Urinary bladder (tissue), 3 donors: ENCODE measurements at regions not wholly inside any gene's neighbourhood (a gene's known extent, or its start where the extent isn't known, plus 50 kb on each side); places are given as distances from the start of the nearest gene placed in this dataset.
"Not testable (repeated sequence)": the region's sequence is repeated elsewhere in the genome, so short reads cannot be mapped to it uniquely, and the experiment has no call there.

ENCODE experiments used
- DNase-seq: peaks from one replicate; pipeline ENCODE4 v3.0.0-alpha.2; 2015; ENCODE audit errors: extremely low spot score
- H3K27ac ChIP-seq: one replicate; pipeline ENCODE4 v1.5.1; 2013; ENCODE audit warnings: low read depth, mild to moderate bottlenecking, moderate library complexity
- H3K36me3 ChIP-seq: one replicate; pipeline ENCODE4 v1.6.1; 2013; ENCODE audit warnings: mild to moderate bottlenecking, moderate library complexity; ENCODE audit not compliant: insufficient read depth
- H3K4me1 ChIP-seq: one replicate; pipeline ENCODE4 v1.6.1; 2013; ENCODE audit warnings: mild to moderate bottlenecking, moderate library complexity; ENCODE audit not compliant: insufficient read depth
- H3K4me3 ChIP-seq: one replicate; pipeline ENCODE4 v1.5.1; 2013; ENCODE audit warnings: low read depth, low read length
- WGBS: extraction: QIAGEN DNeasy Blood & Tissue Kit; methylation state at CpG from one replicate; pipeline ENCODE4 v1.1.7; 2013; 5-methylcytosine and 5-hydroxymethylcytosine counted together
- donor health status: healthy with polysubstance abuse.
- donor health status: healthy.

GRCh38 chr12:13924286-13924685, 57.1 kb downstream of the GRIN2B start:
- DNase-seq = no peak
- 69% methylated on average over 2 of the region's 2 CpGs for WGBS
- no peak overlapping the region for H3K27ac ChIP-seq
- H3K4me3 ChIP-seq = no peak overlapping the region
- H3K36me3 ChIP-seq = no peaks in the 10 kb centered on the region
- no peaks in the 10 kb centered on the region for H3K4me1 ChIP-seq

GRCh38 chr12:13918897-13919296, 62.5 kb downstream of the GRIN2B start:
- Histone ChIP-seq H3K36me3 (no peaks in the 10 kb centered on the region), H3K4me1 (no peaks in the 10 kb centered on the region), H3K4me3 (no peak overlapping the region), H3K27ac (no peak overlapping the region)
- 30% methylated on average over 2 of the region's 2 CpGs for WGBS
- DNase-seq = no peak

- no peak for DNase-seq
- Histone ChIP-seq H3K27ac (no peak overlapping the region), H3K36me3 (no peaks in the 10 kb centered on the region), H3K4me3 (no peak overlapping the region), H3K4me1 (no peaks in the 10 kb centered on the region)
- 63% methylated on average over 5 of the region's 5 CpGs for WGBS
Observed at GRCh38 chr12:13915096-13915495, 66.3 kb downstream of the GRIN2B start.

GRCh38 chr12:13913371-13913770, 68.0 kb downstream of the GRIN2B start:
- H3K4me3 ChIP-seq = no peak overlapping the region
- H3K4me1 ChIP-seq = no peaks in the 10 kb centered on the region
- no peak overlapping the region for H3K27ac ChIP-seq
- no peak for DNase-seq
- WGBS = 88% methylated on average over 2 of the region's 2 CpGs
- H3K36me3 ChIP-seq = no peaks in the 10 kb centered on the region

- Histone ChIP-seq H3K27ac (no peak overlapping the region), H3K36me3 (no peaks in the 10 kb centered on the region), H3K4me3 (no peak overlapping the region), H3K4me1 (no peaks in the 10 kb centered on the region)
- DNase-seq = no peak
- WGBS = 85% methylated on average over 18 of the region's 18 CpGs
Observed at GRCh38 chr12:13911756-13912554, 69.4 kb downstream of the GRIN2B start.

GRCh38 chr12:13905794-13906193, 75.6 kb downstream of the GRIN2B start:
- Histone ChIP-seq H3K27ac (no peak overlapping the region), H3K4me3 (no peak overlapping the region), H3K4me1 (no peaks in the 10 kb centered on the region), H3K36me3 (no peaks in the 10 kb centered on the region)
- 84% methylated on average over 4 of the region's 4 CpGs for WGBS
- DNase-seq = no peak

GRCh38 chr12:13900718-13901117, 80.7 kb downstream of the GRIN2B start:
- Histone ChIP-seq H3K4me3 (no peak overlapping the region), H3K27ac (no peak overlapping the region), H3K36me3 (no peaks in the 10 kb centered on the region), H3K4me1 (no peaks in the 10 kb centered on the region)
- 54% methylated on average over 3 of the region's 3 CpGs for WGBS
- DNase-seq = no peak

GRCh38 chr12:13898387-13898786, 83.0 kb downstream of the GRIN2B start:
- H3K4me1 ChIP-seq, H3K4me3 ChIP-seq, DNase-seq, H3K36me3 ChIP-seq, H3K27ac ChIP-seq: not testable (repeated sequence)
- 83% methylated on average over 5 of the region's 5 CpGs for WGBS

GRCh38 chr12:13897811-13898210, 83.6 kb downstream of the GRIN2B start:
- no peaks in the 10 kb centered on the region for H3K4me1 ChIP-seq
- no peak overlapping the region for H3K27ac ChIP-seq
- DNase-seq = no peak
- H3K36me3 ChIP-seq = no peaks in the 10 kb centered on the region
- H3K4me3 ChIP-seq = no peak overlapping the region

GRCh38 chr12:13896063-13896626, 85.3 kb downstream of the GRIN2B start:
- H3K4me1 ChIP-seq = no peaks in the 10 kb centered on the region
- H3K27ac ChIP-seq = no peak overlapping the region
- WGBS = 76% methylated on average over 9 of the region's 9 CpGs
- DNase-seq = no peak
- H3K4me3 ChIP-seq = no peak overlapping the region
- no peaks in the 10 kb centered on the region for H3K36me3 ChIP-seq

GRCh38 chr12:13891902-13892301, 89.5 kb downstream of the GRIN2B start:
- no peaks in the 10 kb centered on the region for H3K36me3 ChIP-seq
- DNase-seq = no peak
- no peak overlapping the region for H3K4me3 ChIP-seq
- WGBS = 94% methylated on average over 2 of the region's 2 CpGs
- no peaks in the 10 kb centered on the region for H3K4me1 ChIP-seq
- H3K27ac ChIP-seq = no peak overlapping the region

GRCh38 chr12:13890943-13891342, 90.5 kb downstream of the GRIN2B start:
- H3K4me3 ChIP-seq = no peak overlapping the region
- no peaks in the 10 kb centered on the region for H3K36me3 ChIP-seq
- H3K4me1 ChIP-seq = no peaks in the 10 kb centered on the region
- no peak overlapping the region for H3K27ac ChIP-seq
- 67% methylated on average over 2 of the region's 2 CpGs for WGBS
- no peak for DNase-seq

GRCh38 chr12:13887779-13888388, 93.5 kb downstream of the GRIN2B start:
- 88% methylated on average over 8 of the region's 8 CpGs for WGBS
- Histone ChIP-seq H3K4me3 (no peak overlapping the region), H3K36me3 (no peaks in the 10 kb centered on the region), H3K4me1 (no peaks in the 10 kb centered on the region), H3K27ac (no peak overlapping the region)
- no peak for DNase-seq

- 62% methylated on average over 4 of the region's 4 CpGs for whole genome bisulfite sequencing
- H3K27ac ChIP-seq = no peak overlapping the region
- H3K36me3 ChIP-seq = no peaks in the 10 kb centered on the region
- no peak overlapping the region for H3K4me3 ChIP-seq
- no peak for DNase-seq
- H3K4me1 ChIP-seq = no peaks in the 10 kb centered on the region
Observed at GRCh38 chr12:13882176-13882575, 99.2 kb downstream of the GRIN2B start.
